IMR-90 (cell line): ENCODE measurements at regions not wholly inside any gene's neighbourhood (a gene's known extent, or its start where the extent isn't known, plus 50 kb on each side); places are given as distances from the start of the nearest gene placed in this dataset.

ENCODE experiments used
- ATAC-seq: fragments of 200-7000 bp; cut with Tn5 transposase; 2 replicates; pipeline ENCODE4 v1.9.1; 2020; ENCODE audit warnings: low read depth, mild to moderate bottlenecking, moderate library complexity
- BruUV-seq: library from RNA; stranded (reverse); fragments of 400-500 nt; replicated peaks from 2 replicates; lab custom pipeline; 2021; lab: Mats Ljungman, UMichigan
- CTCF ChIA-PET: fragments of 300-600 bp; formaldehyde crosslinking; extraction: SDS; loops from one replicate; lab custom pipeline; 2021; ENCODE audit warnings: antibody characterized with exemption; lab: Yijun Ruan, JAX
- POLR2A ChIA-PET: fragments of 300-600 bp; sonication (Branson Sonifier 250); formaldehyde crosslinking; loops from one replicate; lab custom pipeline; 2022; ENCODE audit warnings: antibody characterized with exemption; ENCODE audit not compliant: unreplicated experiment; lab: Charles Lee
- DNase-seq: peaks from one replicate; pipeline ENCODE4 v3.0.0; 2013
- H2AFZ ChIP-seq: replicated peaks from 2 replicates; pipeline ENCODE3; 2013; ENCODE audit warnings: low read length, mild to moderate bottlenecking; ENCODE audit not compliant: poor library complexity
- H2AK5ac ChIP-seq: 2 replicates; pipeline ENCODE4 v1.6.1; 2013; ENCODE audit warnings: low read depth, low read length, inconsistent platforms
- H2AK9ac ChIP-seq: replicated peaks from 2 replicates; pipeline ENCODE3; 2013; ENCODE audit warnings: mild to moderate bottlenecking, low read depth, low read length, moderate library complexity; ENCODE audit not compliant: poor library complexity
- H2BK120ac ChIP-seq: 2 replicates; pipeline ENCODE4 v1.6.1; 2013; ENCODE audit warnings: low read depth, low read length, inconsistent platforms
- H2BK15ac ChIP-seq: 3 replicates; pipeline ENCODE4 v1.6.1; 2013; ENCODE audit warnings: low read depth, low read length, inconsistent platforms
- H2BK20ac ChIP-seq: 2 replicates; pipeline ENCODE4 v1.6.1; 2013; ENCODE audit warnings: low read depth, mild to moderate bottlenecking, inconsistent platforms, low read length, moderate library complexity
- H2BK5ac ChIP-seq: 2 replicates; pipeline ENCODE4 v1.6.1; 2013; ENCODE audit warnings: mild to moderate bottlenecking, low read depth, low read length, inconsistent platforms; ENCODE audit not compliant: poor library complexity, severe bottlenecking
- H3K14ac ChIP-seq: replicated peaks from 2 replicates; pipeline ENCODE4 v1.6.1; 2013; ENCODE audit warnings: low read depth, low read length, inconsistent platforms
- H3K18ac ChIP-seq: 2 replicates; pipeline ENCODE4 v1.6.1; 2013; ENCODE audit warnings: low read depth, low read length, control low read depth
- H3K23ac ChIP-seq: 2 replicates; pipeline ENCODE4 v1.6.1; 2013; ENCODE audit warnings: low read depth, low read length, inconsistent platforms
- H3K27ac ChIP-seq: 2 replicates; pipeline ENCODE4 v1.5.1; 2013; ENCODE audit warnings: mild to moderate bottlenecking, control low read depth, low read length; ENCODE audit not compliant: insufficient read depth
- H3K27me3 ChIP-seq: 2 replicates; pipeline ENCODE4 v1.6.1; 2013; ENCODE audit warnings: low read length; ENCODE audit not compliant: control insufficient read depth, insufficient read depth
- H3K36me3 ChIP-seq: 2 replicates; pipeline ENCODE4 v1.6.1; 2013; ENCODE audit warnings: low read length, mixed read lengths; ENCODE audit not compliant: control insufficient read depth, insufficient read depth
- H3K4ac ChIP-seq: 2 replicates; pipeline ENCODE4 v1.6.1; 2013; ENCODE audit warnings: low read depth, low read length, inconsistent platforms
- H3K4me1 ChIP-seq: 2 replicates; pipeline ENCODE4 v1.6.1; 2013; ENCODE audit warnings: low read length, mixed read lengths; ENCODE audit not compliant: control insufficient read depth, insufficient read depth
- H3K4me2 ChIP-seq: 2 replicates; pipeline ENCODE4 v1.6.1; 2013; ENCODE audit warnings: low read depth, mild to moderate bottlenecking, control low read depth, low read length, moderate library complexity
- H3K4me3 ChIP-seq: 2 replicates; pipeline ENCODE4 v1.5.1; 2013; ENCODE audit warnings: low read depth, mild to moderate bottlenecking, control low read depth, low read length, moderate library complexity; ENCODE audit not compliant: insufficient read depth
- H3K56ac ChIP-seq: 2 replicates; pipeline ENCODE4 v1.6.1; 2013; ENCODE audit warnings: low read length, inconsistent platforms; ENCODE audit not compliant: insufficient read depth; ENCODE audit errors: extremely low read depth
- H3K79me1 ChIP-seq, 2 experiments: 2 replicates each; pipeline ENCODE4 v1.6.1; 2013; ENCODE audit warnings: low read length in 2 of 2, inconsistent platforms in 1 of 2, low read depth in 1 of 2
- H3K9ac ChIP-seq: 2 replicates; pipeline ENCODE4 v1.6.1; 2013; ENCODE audit warnings: low read depth, low read length, control low read depth
- H3K9me1 ChIP-seq: 2 replicates; pipeline ENCODE4 v1.6.1; 2013; ENCODE audit warnings: low read length, inconsistent platforms; ENCODE audit not compliant: insufficient read depth
- H3K9me3 ChIP-seq: 2 replicates; pipeline ENCODE4 v1.6.1; 2013; ENCODE audit warnings: low read length; ENCODE audit not compliant: control insufficient read depth, insufficient read depth
- H4K20me1 ChIP-seq: 2 replicates; pipeline ENCODE4 v1.6.1; 2013; ENCODE audit warnings: low read length, inconsistent platforms; ENCODE audit not compliant: insufficient read depth
- H4K5ac ChIP-seq: 2 replicates; pipeline ENCODE4 v1.6.1; 2013; ENCODE audit warnings: mild to moderate bottlenecking, low read depth, low read length, control low read depth
- H4K8ac ChIP-seq, 2 experiments: 2 replicates each; pipeline ENCODE4 v1.6.1; 2013; ENCODE audit warnings: low read depth in 2 of 2, low read length in 2 of 2, control low read depth in 1 of 2, inconsistent platforms in 1 of 2
- H4K91ac ChIP-seq: 2 replicates; pipeline ENCODE4 v1.6.1; 2013; ENCODE audit warnings: low read depth, low read length, inconsistent platforms; ENCODE audit not compliant: insufficient read depth
- BHLHE40 ChIP-seq: fragments of 150-350 bp; IDR thresholded peaks from 2 replicates; pipeline ENCODE4 v1.6.1; 2016; ENCODE audit warnings: mild to moderate bottlenecking, low read depth, low read length
- CEBPB ChIP-seq: IDR thresholded peaks from 2 replicates; pipeline ENCODE4 v1.6.1; 2012; ENCODE audit warnings: low read depth, low read length, improper control_type of control experiment
- CHD1 ChIP-seq: IDR thresholded peaks from 2 replicates; pipeline ENCODE4 v1.6.1; 2012; ENCODE audit warnings: low read depth, low read length, improper control_type of control experiment
- FOS ChIP-seq: fragments of 150-350 bp; IDR thresholded peaks from 2 replicates; pipeline ENCODE4 v1.6.1; 2016; ENCODE audit warnings: low read depth, low read length
- MAFK ChIP-seq: IDR thresholded peaks from 2 replicates; pipeline ENCODE4 v1.6.1; 2012; ENCODE audit warnings: low read depth, low read length, improper control_type of control experiment
- MAZ ChIP-seq: IDR thresholded peaks from 2 replicates; pipeline ENCODE4 v1.6.1; 2012; ENCODE audit warnings: low read depth, mild to moderate bottlenecking, low read length, improper control_type of control experiment, moderate library complexity, borderline replicate concordance
- MXI1 ChIP-seq: IDR thresholded peaks from 2 replicates; pipeline ENCODE4 v1.6.1; 2012; ENCODE audit warnings: low read depth, mild to moderate bottlenecking, low read length, moderate library complexity, borderline replicate concordance
- NFE2L2 ChIP-seq: fragments of 150-350 bp; IDR thresholded peaks from 2 replicates; pipeline ENCODE4 v1.6.1; 2016; ENCODE audit warnings: low read depth, mild to moderate bottlenecking, low read length
- POLR2A ChIP-seq: IDR thresholded peaks from 2 replicates; pipeline ENCODE4 v1.6.1; 2012; ENCODE audit warnings: mild to moderate bottlenecking, low read depth, low read length
- RAD21 ChIP-seq: IDR thresholded peaks from 2 replicates; pipeline ENCODE4 v1.6.1; 2012; ENCODE audit warnings: low read length, improper control_type of control experiment
- RCOR1 ChIP-seq: IDR thresholded peaks from 2 replicates; pipeline ENCODE4 v1.6.1; 2012; ENCODE audit warnings: mild to moderate bottlenecking, low read length, improper control_type of control experiment; ENCODE audit not compliant: insufficient replicate concordance
- RFX5 ChIP-seq: IDR thresholded peaks from 2 replicates; pipeline ENCODE4 v1.8.0; 2012; ENCODE audit warnings: low read depth, mild to moderate bottlenecking, low read length, moderate library complexity
- SMC3 ChIP-seq: fragments of 150-350 bp; IDR thresholded peaks from 2 replicates; pipeline ENCODE4 v1.6.1; 2016; ENCODE audit warnings: low read depth, mild to moderate bottlenecking, antibody characterized with exemption, low read length, moderate library complexity
- WGBS, 2 experiments: methylation state at CpG; one replicate each; pipeline versions ENCODE4 v1.1.5 to v1.1.7; 2013; ENCODE audit warnings: missing lambda C conversion rate in 2 of 2; ENCODE audit not compliant: insufficient read length in 1 of 2; ENCODE audit errors: extremely low coverage in 2 of 2; 5-methylcytosine and 5-hydroxymethylcytosine counted together
- dilution Hi-C: fragments of 300-500 bp; cut with HindIII; formaldehyde crosslinking; loops from one replicate; pipeline ENCODE4 v1.14.3; 2018; ENCODE audit warnings: low sequenced_read_pairs; ENCODE audit not compliant: unreplicated experiment
- in situ Hi-C: fragments of 300-500 bp; cut with MboI; formaldehyde crosslinking; loops from 3 replicates; pipeline ENCODE4 v1.14.3; 2019; ENCODE audit warnings: low sequenced_read_pairs, inconsistent platforms, mixed read lengths
- intact Hi-C: fragments of 100-400 bp; cut with micrococcal nuclease; formaldehyde crosslinking; loops from 2 replicates; pipeline ENCODE4 v1.10.0; 2022
- TF ChIP-seq, protein P1 (sequence below): conservative IDR thresholded peaks from 2 replicates; pipeline ENCODE4 v1.5.1; 2012; ENCODE audit warnings: mild to moderate bottlenecking, low read depth, low read length, improper control_type of control experiment
- TF ChIP-seq, protein P2 (sequence below): fragments of 150-350 bp; IDR thresholded peaks from 2 replicates; pipeline ENCODE4 v1.6.1; 2017; ENCODE audit warnings: mild to moderate bottlenecking, antibody characterized with exemption, low read length, low read depth
- TF ChIP-seq, protein P3 (sequence below): fragments of 150-350 bp; IDR thresholded peaks from 2 replicates; pipeline ENCODE4 v1.6.1; 2016; ENCODE audit warnings: low read depth, mild to moderate bottlenecking, low read length, moderate library complexity, borderline replicate concordance

- BruUV-seq: no TSS peak
- Histone ChIP-seq H3K79me1 (no peaks in the 10 kb centered on the region), H2AK5ac (no peak overlapping the region), H4K20me1 (no peaks in the 10 kb centered on the region), H3K4me1 (no peaks in the 10 kb centered on the region), H2BK120ac (no peak overlapping the region), H3K9me3 (no peaks in the 10 kb centered on the region), H2AK9ac (no peak overlapping the region), H4K8ac (no peak overlapping the region), H2AFZ (no peak overlapping the region), H2BK15ac (no peak overlapping the region), H3K23ac (no peak overlapping the region), H3K27ac (no peak overlapping the region), H3K9ac (no peak overlapping the region), H3K27me3 (no peaks in the 10 kb centered on the region), H3K9me1 (no peaks in the 10 kb centered on the region), H3K18ac (no peak overlapping the region), H3K56ac (no peak overlapping the region), H2BK5ac (no peak overlapping the region), H4K5ac (no peak overlapping the region), H3K14ac (no peak overlapping the region), H2BK20ac (no peak overlapping the region), H3K4me2 (no peak overlapping the region), H3K4me3 (no peak overlapping the region), H3K4ac (no peak overlapping the region), H4K91ac (no peak overlapping the region), H3K36me3 (no peaks in the 10 kb centered on the region)
- CTCF ChIA-PET: no interaction called here
- in situ Hi-C loops: no loop called here
- ATAC-seq (no peak), DNase-seq (no peak)
- dilution Hi-C loops: no loop called here
- intact Hi-C loops: no loop called here
- no CpG with 5 or more reads among the region's 1 CpG for WGBS, 2 experiments
- TF ChIP-seq RCOR1 (no peak), NFE2L2 (no peak), MAZ (no peak), MXI1 (no peak), BHLHE40 (no peak), RFX5 (no peak), CEBPB (no peak), MAFK (no peak), RAD21 (no peak), CHD1 (no peak), FOS (no peak), POLR2A (no peak), SMC3 (no peak)
- TF ChIP-seq, protein P1, sequence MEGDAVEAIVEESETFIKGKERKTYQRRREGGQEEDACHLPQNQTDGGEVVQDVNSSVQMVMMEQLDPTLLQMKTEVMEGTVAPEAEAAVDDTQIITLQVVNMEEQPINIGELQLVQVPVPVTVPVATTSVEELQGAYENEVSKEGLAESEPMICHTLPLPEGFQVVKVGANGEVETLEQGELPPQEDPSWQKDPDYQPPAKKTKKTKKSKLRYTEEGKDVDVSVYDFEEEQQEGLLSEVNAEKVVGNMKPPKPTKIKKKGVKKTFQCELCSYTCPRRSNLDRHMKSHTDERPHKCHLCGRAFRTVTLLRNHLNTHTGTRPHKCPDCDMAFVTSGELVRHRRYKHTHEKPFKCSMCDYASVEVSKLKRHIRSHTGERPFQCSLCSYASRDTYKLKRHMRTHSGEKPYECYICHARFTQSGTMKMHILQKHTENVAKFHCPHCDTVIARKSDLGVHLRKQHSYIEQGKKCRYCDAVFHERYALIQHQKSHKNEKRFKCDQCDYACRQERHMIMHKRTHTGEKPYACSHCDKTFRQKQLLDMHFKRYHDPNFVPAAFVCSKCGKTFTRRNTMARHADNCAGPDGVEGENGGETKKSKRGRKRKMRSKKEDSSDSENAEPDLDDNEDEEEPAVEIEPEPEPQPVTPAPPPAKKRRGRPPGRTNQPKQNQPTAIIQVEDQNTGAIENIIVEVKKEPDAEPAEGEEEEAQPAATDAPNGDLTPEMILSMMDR: no peak
- TF ChIP-seq, protein P2, sequence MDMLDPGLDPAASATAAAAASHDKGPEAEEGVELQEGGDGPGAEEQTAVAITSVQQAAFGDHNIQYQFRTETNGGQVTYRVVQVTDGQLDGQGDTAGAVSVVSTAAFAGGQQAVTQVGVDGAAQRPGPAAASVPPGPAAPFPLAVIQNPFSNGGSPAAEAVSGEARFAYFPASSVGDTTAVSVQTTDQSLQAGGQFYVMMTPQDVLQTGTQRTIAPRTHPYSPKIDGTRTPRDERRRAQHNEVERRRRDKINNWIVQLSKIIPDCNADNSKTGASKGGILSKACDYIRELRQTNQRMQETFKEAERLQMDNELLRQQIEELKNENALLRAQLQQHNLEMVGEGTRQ: no peak
- TF ChIP-seq, protein P3, sequence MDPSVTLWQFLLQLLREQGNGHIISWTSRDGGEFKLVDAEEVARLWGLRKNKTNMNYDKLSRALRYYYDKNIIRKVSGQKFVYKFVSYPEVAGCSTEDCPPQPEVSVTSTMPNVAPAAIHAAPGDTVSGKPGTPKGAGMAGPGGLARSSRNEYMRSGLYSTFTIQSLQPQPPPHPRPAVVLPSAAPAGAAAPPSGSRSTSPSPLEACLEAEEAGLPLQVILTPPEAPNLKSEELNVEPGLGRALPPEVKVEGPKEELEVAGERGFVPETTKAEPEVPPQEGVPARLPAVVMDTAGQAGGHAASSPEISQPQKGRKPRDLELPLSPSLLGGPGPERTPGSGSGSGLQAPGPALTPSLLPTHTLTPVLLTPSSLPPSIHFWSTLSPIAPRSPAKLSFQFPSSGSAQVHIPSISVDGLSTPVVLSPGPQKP: no peak
- POLR2A ChIA-PET: no interaction called here
Observed at GRCh38 chr10:89978081-89978480, 276.7 kb downstream of the KIF20B start.
